ENCODE measurements at regions not wholly inside any gene's neighbourhood (a gene's known extent, or its start where the extent isn't known, plus 50 kb on each side); places are given as distances from the start of the nearest gene placed in this dataset.

- CTCF ChIA-PET = no interaction called here
- POLR2A ChIA-PET = no interaction called here
Measured at GRCh38 chr21:16550917-16551741, 821.3 kb downstream of the USP25 start.

- ChIA-PET POLR2A (no interaction called here), CTCF (no interaction called here)
Measured at GRCh38 chr21:16552880-16553279, 823.1 kb downstream of the USP25 start.

- ChIA-PET POLR2A (no interaction called here), CTCF (no interaction called here)
Measured at GRCh38 chr21:16554503-16554902, 824.7 kb downstream of the USP25 start.

GRCh38 chr21:16563116-16563515 lies 833.3 kb downstream of the USP25 start:
- CTCF ChIA-PET = no interaction called here
- POLR2A ChIA-PET = no interaction called here

GRCh38 chr21:16563795-16564194 lies 834.0 kb downstream of the USP25 start:
- POLR2A ChIA-PET = no interaction called here

GRCh38 chr21:16568244-16568643 lies 838.5 kb downstream of the USP25 start:
- POLR2A ChIA-PET = no interaction called here
- CTCF ChIA-PET = no interaction called here

More at GRCh38 chr21:16563795-16564194, 834.0 kb downstream of the USP25 start:
- CTCF ChIA-PET = no interaction called here

GRCh38 chr21:16568661-16569060 lies 838.9 kb downstream of the USP25 start:
- ChIA-PET CTCF (no interaction called here), POLR2A (no interaction called here)

GRCh38 chr21:16569679-16570078 lies 839.9 kb downstream of the USP25 start:
- POLR2A ChIA-PET = no interaction called here
- CTCF ChIA-PET = no interaction called here

- ChIA-PET CTCF (no interaction called here), POLR2A (no interaction called here)
Measured at GRCh38 chr21:16570171-16570570, 840.4 kb downstream of the USP25 start.

- POLR2A ChIA-PET = no interaction called here
- CTCF ChIA-PET = no interaction called here
Measured at GRCh38 chr21:16570856-16571255, 841.1 kb downstream of the USP25 start.

- POLR2A ChIA-PET = no interaction called here
Measured at GRCh38 chr21:16571594-16571993, 841.8 kb downstream of the USP25 start.

GRCh38 chr21:16572032-16572431 lies 842.2 kb downstream of the USP25 start:
- CTCF ChIA-PET = interaction anchor here (0.7 kb wide), 1 partner anchor 115 kb away, joined by 3 read pairs; no protein-coding TSS in a partner anchor

More at GRCh38 chr21:16571594-16571993, 841.8 kb downstream of the USP25 start:
- CTCF ChIA-PET = no interaction called here

GRCh38 chr21:16573578-16573977 lies 843.8 kb downstream of the USP25 start:
- ChIA-PET CTCF (no interaction called here), POLR2A (no interaction called here)

More at GRCh38 chr21:16572032-16572431, 842.2 kb downstream of the USP25 start:
- POLR2A ChIA-PET = no interaction called here

GRCh38 chr21:16577975-16578374 lies 848.2 kb downstream of the USP25 start:
- CTCF ChIA-PET = no interaction called here
- POLR2A ChIA-PET = no interaction called here

GRCh38 chr21:16578912-16579311 lies 849.1 kb downstream of the USP25 start:
- ChIA-PET POLR2A (no interaction called here), CTCF (no interaction called here)

GRCh38 chr21:16579538-16579937 lies 849.8 kb downstream of the USP25 start:
- ChIA-PET POLR2A (no interaction called here), CTCF (no interaction called here)

- CTCF ChIA-PET = no interaction called here
- POLR2A ChIA-PET = no interaction called here
Measured at GRCh38 chr21:16580661-16581060, 850.9 kb downstream of the USP25 start.

GRCh38 chr21:16583556-16583955 lies 853.8 kb downstream of the USP25 start:
- CTCF ChIA-PET = no interaction called here
- POLR2A ChIA-PET = no interaction called here

- POLR2A ChIA-PET = no interaction called here
Measured at GRCh38 chr21:16584756-16585155, 855.0 kb downstream of the USP25 start.

GRCh38 chr21:16585896-16586295 lies 856.1 kb downstream of the USP25 start:
- CTCF ChIA-PET = no interaction called here

More at GRCh38 chr21:16584756-16585155, 855.0 kb downstream of the USP25 start:
- CTCF ChIA-PET = no interaction called here

GRCh38 chr21:16587141-16587581 lies 857.4 kb downstream of the USP25 start:
- ChIA-PET CTCF (no interaction called here), POLR2A (no interaction called here)

More at GRCh38 chr21:16585896-16586295, 856.1 kb downstream of the USP25 start:
- POLR2A ChIA-PET = no interaction called here

All from activated CD8-positive, alpha-beta memory T cell treated with anti-CD3 and anti-CD28 coated beads for 36 hours (primary cell).